HG03521 (cell line): ENCODE measurements at regions not wholly inside any gene's neighbourhood (a gene's known extent, or its start where the extent isn't known, plus 50 kb on each side); places are given as distances from the start of the nearest gene placed in this dataset.

ENCODE experiments used
- ATAC-seq: cut with Tn5 transposase; IDR thresholded peaks from one replicate; pipeline ENCODE4 v1.9.1; 2021; ENCODE audit warnings: mild to moderate bottlenecking, moderate library complexity; ENCODE audit not compliant: unreplicated experiment

- ATAC-seq: no peak
Observed at GRCh38 chr14:89613260-89614008, 196.4 kb upstream of the FOXN3 start.

GRCh38 chr14:89609500-89610100 is 192.6 kb upstream of the FOXN3 start:
- ATAC-seq: no peak

- no peak for ATAC-seq
Observed at GRCh38 chr14:89607453-89607852, 190.4 kb upstream of the FOXN3 start.

- no peak for ATAC-seq
Observed at GRCh38 chr14:89603938-89604480, 187.0 kb upstream of the FOXN3 start.

- no peak for ATAC-seq
Observed at GRCh38 chr14:89600950-89601826, 184.2 kb upstream of the FOXN3 start.

GRCh38 chr14:89600029-89600428 is 183.0 kb upstream of the FOXN3 start:
- no peak for ATAC-seq

- ATAC-seq: no peak
Observed at GRCh38 chr14:89598548-89599186, 181.6 kb upstream of the FOXN3 start.

GRCh38 chr14:89592961-89593360 is 175.9 kb upstream of the FOXN3 start:
- no peak for ATAC-seq

GRCh38 chr14:89589400-89590118 is 172.5 kb upstream of the FOXN3 start:
- ATAC-seq: no peak

- ATAC-seq: no peak
Observed at GRCh38 chr14:89588840-89589296, 171.8 kb upstream of the FOXN3 start.

- no peak for ATAC-seq
Observed at GRCh38 chr14:89588016-89588415, 171.0 kb upstream of the FOXN3 start.

- no peak for ATAC-seq
Observed at GRCh38 chr14:89587136-89587420, 170.0 kb upstream of the FOXN3 start.

GRCh38 chr14:89586258-89587135 is 169.5 kb upstream of the FOXN3 start:
- ATAC-seq: no peak

- ATAC-seq: no peak
Observed at GRCh38 chr14:89578156-89578555, 161.1 kb upstream of the FOXN3 start.

- ATAC-seq: no peak
Observed at GRCh38 chr14:89576960-89577359, 159.9 kb upstream of the FOXN3 start.

GRCh38 chr14:89576145-89576927 is 159.3 kb upstream of the FOXN3 start:
- no peak for ATAC-seq

- no peak for ATAC-seq
Observed at GRCh38 chr14:89575386-89576061, 158.5 kb upstream of the FOXN3 start.

GRCh38 chr14:89574420-89574819 is 157.4 kb upstream of the FOXN3 start:
- ATAC-seq: no peak
